HG03342 (cell line): ENCODE measurements at regions not wholly inside any gene's neighbourhood (a gene's known extent, or its start where the extent isn't known, plus 50 kb on each side); places are given as distances from the start of the nearest gene placed in this dataset.

Experiments used
- ATAC-seq: cut with Tn5 transposase; IDR thresholded peaks from one replicate; pipeline ENCODE4 v1.9.1; 2021; ENCODE audit warnings: mild to moderate bottlenecking, moderate library complexity; ENCODE audit not compliant: unreplicated experiment

GRCh38 chr12:93127582-93128331 is 198.7 kb upstream of the EEA1 start:
- ATAC-seq, result no peak

- ATAC-seq, result no peak
These were observed 199.2 kb upstream of the EEA1 start for GRCh38 chr12:93128332-93128707.

GRCh38 chr12:93130366-93131054 is 201.4 kb upstream of the EEA1 start:
- ATAC-seq, result no peak

GRCh38 chr12:93133361-93133760 is 204.3 kb upstream of the EEA1 start:
- ATAC-seq, result no peak

GRCh38 chr12:93134175-93134890 is 205.2 kb upstream of the EEA1 start:
- ATAC-seq, result no peak

GRCh38 chr12:93134893-93135285 is 205.8 kb upstream of the EEA1 start:
- ATAC-seq, result no peak

GRCh38 chr12:93135286-93136239 is 206.5 kb upstream of the EEA1 start:
- ATAC-seq, result no peak

GRCh38 chr12:93136253-93137055 is 207.4 kb upstream of the EEA1 start:
- ATAC-seq, result no peak

- ATAC-seq, result peak; percentile 68
These were observed 208.8 kb upstream of the EEA1 start for GRCh38 chr12:93137656-93138612.

GRCh38 chr12:93139028-93139665 is 210.1 kb upstream of the EEA1 start:
- peak; percentile 61 for ATAC-seq

GRCh38 chr12:93140325-93140724 is 211.2 kb upstream of the EEA1 start:
- ATAC-seq, result no peak

GRCh38 chr12:93140801-93141200 is 211.7 kb upstream of the EEA1 start:
- ATAC-seq, result no peak

- no peak for ATAC-seq
These were observed 213.8 kb upstream of the EEA1 start for GRCh38 chr12:93142881-93143280.

- ATAC-seq, result no peak
These were observed 215.0 kb upstream of the EEA1 start for GRCh38 chr12:93144109-93144508.

- no peak for ATAC-seq
These were observed 216.0 kb upstream of the EEA1 start for GRCh38 chr12:93145086-93145485.

GRCh38 chr12:93146263-93146939 is 217.3 kb upstream of the EEA1 start:
- ATAC-seq, result no peak

- ATAC-seq, result no peak
These were observed 217.9 kb upstream of the EEA1 start for GRCh38 chr12:93146970-93147369.

GRCh38 chr12:93148412-93148811 is 219.3 kb upstream of the EEA1 start:
- no peak for ATAC-seq
